ENCODE measurements at regions not wholly inside any gene's neighbourhood (a gene's known extent, or its start where the extent isn't known, plus 50 kb on each side); places are given as distances from the start of the nearest gene placed in this dataset.

DNA sequence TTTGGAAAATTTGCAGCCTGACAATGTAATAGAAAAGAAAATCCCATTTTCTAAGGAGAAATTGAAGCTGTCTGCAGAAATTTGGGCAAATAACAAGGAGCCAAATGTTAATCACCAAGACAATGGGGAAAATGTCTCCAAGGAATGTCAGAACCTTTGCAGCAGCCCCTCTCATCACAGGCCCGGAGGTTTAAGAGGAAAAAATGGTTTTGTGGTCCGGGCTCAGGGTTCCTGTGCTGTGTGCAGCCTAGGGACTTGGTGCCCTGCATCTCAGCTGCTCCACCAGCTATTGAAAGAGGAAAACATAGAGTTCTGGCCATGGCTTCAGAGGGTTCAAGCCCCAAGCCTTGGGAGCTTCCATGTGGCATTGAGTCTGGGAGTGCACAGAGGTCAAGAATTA, 298.9 kb downstream of the ATXN7L3B start:
- DNase-seq (ENCODE audit: insufficient read length, low spot score) (no peak), FAIRE-seq (no peak)
- TF ChIP-seq, protein P1, sequence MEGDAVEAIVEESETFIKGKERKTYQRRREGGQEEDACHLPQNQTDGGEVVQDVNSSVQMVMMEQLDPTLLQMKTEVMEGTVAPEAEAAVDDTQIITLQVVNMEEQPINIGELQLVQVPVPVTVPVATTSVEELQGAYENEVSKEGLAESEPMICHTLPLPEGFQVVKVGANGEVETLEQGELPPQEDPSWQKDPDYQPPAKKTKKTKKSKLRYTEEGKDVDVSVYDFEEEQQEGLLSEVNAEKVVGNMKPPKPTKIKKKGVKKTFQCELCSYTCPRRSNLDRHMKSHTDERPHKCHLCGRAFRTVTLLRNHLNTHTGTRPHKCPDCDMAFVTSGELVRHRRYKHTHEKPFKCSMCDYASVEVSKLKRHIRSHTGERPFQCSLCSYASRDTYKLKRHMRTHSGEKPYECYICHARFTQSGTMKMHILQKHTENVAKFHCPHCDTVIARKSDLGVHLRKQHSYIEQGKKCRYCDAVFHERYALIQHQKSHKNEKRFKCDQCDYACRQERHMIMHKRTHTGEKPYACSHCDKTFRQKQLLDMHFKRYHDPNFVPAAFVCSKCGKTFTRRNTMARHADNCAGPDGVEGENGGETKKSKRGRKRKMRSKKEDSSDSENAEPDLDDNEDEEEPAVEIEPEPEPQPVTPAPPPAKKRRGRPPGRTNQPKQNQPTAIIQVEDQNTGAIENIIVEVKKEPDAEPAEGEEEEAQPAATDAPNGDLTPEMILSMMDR (IDR thresholded peaks at IDR 0.05; ENCODE audit: insufficient read depth, missing control alignments): no peak

DNA sequence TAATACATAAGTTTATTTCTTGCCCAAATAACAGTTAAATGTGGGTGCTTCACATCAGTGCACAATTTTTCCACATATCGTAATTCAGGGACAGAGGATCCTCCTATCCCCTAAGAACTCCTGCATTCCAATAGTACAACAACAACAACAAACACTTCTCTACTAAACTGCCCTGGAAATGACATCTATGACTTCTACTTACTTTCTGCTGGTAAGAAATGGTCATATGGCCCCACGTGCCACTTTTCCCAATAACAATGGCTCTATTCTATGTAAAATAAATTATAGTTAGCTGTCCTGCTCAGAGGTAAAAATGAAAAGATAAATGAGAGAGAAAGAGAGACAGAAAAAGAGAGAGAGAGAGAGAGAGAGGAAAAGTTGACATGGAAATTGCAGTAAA, 308.5 kb downstream of the ATXN7L3B start:
- FAIRE-seq (no peak), DNase-seq (ENCODE audit: insufficient read length, low spot score) (no peak)
- TF ChIP-seq, protein P1 (IDR thresholded peaks at IDR 0.05; ENCODE audit: insufficient read depth, missing control alignments): no peak

DNA sequence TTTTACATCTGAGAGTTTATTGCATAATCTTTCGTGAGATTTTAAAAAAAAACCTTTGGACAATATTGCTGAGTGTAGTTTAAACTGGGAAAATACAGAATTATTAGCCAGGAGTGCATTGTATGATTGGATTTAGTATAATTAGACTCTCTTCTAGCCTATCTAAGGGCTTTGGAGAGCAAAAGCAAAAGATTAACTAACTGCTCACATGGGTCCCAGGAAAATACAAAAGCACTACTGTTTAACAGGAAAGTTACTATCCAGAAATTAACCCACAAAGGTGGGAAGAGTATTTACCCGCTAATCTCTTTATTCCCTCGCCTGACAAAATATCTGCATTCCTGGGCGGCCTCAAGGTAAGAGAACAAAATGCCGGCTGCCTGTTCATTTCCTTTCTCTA, 309.5 kb downstream of the ATXN7L3B start:
- TF ChIP-seq, protein P1 (IDR thresholded peaks at IDR 0.05; ENCODE audit: insufficient read depth, missing control alignments): no peak
- FAIRE-seq: peak; percentile 60
- no peak for DNase-seq (ENCODE audit: insufficient read length, low spot score)

DNA sequence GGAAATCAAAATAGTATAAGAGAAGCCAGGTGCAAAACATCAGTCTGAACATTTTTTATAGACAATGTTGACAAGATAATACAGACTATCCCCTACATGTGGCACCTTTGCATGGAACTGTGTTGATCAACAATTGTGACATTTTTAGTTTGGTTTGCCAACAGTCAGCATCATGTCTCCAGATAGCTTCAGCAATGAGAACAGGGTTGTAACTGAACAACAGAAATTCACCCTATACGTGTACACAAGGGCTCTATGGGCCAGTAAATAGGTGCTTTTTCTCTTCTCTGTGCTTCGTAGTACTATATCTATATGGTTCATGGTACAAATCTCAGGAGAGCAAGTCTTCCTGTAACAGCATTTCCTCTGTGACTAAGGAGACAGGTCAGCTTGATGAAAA, 310.4 kb downstream of the ATXN7L3B start:
- FAIRE-seq (no peak), DNase-seq (ENCODE audit: insufficient read length, low spot score) (no peak)
- TF ChIP-seq, protein P1 (IDR thresholded peaks at IDR 0.05; ENCODE audit: insufficient read depth, missing control alignments): no peak

DNA sequence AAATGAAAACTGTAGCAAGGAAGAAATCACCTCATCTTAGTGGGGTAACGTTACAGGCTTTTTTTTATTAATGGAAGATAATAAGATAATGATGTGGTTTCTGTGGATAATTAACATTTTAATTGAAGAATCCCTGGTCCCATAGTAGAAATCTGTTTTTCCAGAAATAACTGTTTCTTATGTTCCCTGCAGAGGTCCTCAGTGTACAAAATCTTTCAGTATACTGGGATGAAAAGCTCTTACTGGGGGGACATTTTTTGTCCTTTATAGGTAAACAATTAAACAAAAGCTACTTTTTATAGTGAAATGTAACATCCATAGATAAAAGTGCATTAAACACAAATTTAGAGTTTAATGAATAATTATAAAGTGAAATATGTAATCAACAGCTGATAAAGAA, 312.2 kb downstream of the ATXN7L3B start:
- FAIRE-seq (no peak), DNase-seq (ENCODE audit: insufficient read length, low spot score) (no peak)
- TF ChIP-seq, protein P1 (IDR thresholded peaks at IDR 0.05; ENCODE audit: insufficient read depth, missing control alignments): no peak

DNA sequence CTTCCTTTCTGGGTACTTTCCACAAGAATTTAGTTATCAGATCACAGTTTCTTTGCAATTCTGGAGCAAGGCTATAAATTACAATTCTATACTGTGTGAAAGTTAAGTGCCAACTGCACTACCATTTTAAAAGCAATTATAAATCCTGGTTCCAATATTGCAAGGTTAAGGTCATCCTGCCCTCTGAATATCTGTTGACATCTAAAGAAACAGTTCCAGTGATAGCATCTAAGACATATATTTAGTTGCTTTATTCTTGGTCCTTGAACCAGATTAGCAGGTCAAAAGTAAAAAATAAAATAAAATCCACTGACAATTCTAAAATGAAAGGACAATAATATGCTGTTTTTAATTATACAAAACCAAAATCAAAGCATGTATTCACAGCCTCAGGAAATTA, 334.2 kb downstream of the ATXN7L3B start:
- DNase-seq (ENCODE audit: insufficient read length, low spot score) (no peak), FAIRE-seq (peak; percentile 60)
- TF ChIP-seq, protein P1 (IDR thresholded peaks at IDR 0.05; ENCODE audit: insufficient read depth, missing control alignments): no peak

DNA sequence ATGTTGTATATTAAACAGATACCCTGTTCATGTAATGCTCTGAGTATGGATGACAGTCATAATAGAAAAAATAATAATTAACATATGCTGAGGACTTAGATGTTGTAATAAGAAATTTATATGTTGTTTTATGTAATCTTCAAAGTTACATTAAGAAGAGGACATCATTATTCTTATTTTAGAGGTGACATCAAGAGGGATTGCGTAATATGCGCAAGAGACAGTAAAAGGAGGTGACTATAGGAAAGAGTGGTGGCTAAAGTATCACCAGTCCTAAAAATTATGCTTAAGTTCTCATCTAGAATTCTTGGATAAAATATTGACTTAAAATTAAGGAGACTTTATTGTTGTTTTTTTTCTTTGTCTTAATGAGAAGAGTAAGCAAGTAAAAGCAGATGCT, 323.9 kb downstream of the KCNC2 start:
- TF ChIP-seq, protein P1 (IDR thresholded peaks at IDR 0.05; ENCODE audit: insufficient read depth, missing control alignments): no peak
- FAIRE-seq: no peak

More for the DNA sequence above, 323.9 kb downstream of the KCNC2 start:
- DNase-seq (ENCODE audit: insufficient read length, low spot score): no peak
